HG02763 (cell line): ENCODE measurements at regions not wholly inside any gene's neighbourhood (a gene's known extent, or its start where the extent isn't known, plus 50 kb on each side); places are given as distances from the start of the nearest gene placed in this dataset.

Source experiments
- ATAC-seq: cut with Tn5 transposase; IDR thresholded peaks from one replicate; pipeline ENCODE4 v1.9.1; 2021; ENCODE audit warnings: mild to moderate bottlenecking, moderate library complexity; ENCODE audit not compliant: unreplicated experiment

DNA sequence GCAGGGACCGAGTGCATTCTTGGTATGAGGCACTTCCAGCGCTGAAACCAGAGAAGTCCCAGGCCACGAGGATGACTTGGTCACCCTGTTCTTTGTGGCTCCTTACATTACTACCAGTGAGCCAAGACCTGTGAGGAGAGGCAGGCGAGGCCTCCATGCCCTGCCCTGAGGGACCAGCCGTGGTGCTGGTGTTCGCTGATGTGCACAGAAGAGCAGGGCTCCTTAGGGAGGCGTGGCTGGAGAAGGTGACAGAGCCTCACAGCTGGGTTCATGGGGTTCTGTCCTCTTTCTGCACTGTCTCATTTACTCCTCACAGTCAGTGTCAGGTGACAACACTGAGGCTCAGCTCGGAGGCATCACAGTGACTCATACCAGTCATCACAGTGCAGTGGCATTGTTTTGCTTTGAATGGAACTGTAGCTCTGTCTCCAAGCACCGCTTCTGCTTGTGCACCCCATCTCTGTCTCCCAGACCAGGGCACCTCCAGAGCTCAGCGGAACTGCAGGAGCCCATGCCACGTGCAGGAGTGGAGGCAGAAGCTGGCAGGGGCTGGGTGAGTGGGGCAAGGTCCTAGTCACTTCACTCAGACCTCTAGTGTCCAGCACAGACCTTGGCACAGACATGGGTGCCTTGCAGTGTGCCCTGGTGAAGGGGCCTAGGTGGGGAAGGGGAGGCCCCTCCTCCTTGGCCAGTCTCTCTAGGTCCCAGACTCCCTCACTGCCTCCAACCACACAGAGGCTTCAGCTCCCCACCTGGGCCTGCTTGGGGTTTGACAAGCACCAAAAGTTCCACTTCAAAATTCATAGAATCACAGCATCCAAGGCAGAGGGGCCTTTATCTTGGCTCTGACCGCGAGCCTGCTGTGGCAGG is 310.9 kb downstream of the MATN1 start:
- no peak for ATAC-seq

DNA sequence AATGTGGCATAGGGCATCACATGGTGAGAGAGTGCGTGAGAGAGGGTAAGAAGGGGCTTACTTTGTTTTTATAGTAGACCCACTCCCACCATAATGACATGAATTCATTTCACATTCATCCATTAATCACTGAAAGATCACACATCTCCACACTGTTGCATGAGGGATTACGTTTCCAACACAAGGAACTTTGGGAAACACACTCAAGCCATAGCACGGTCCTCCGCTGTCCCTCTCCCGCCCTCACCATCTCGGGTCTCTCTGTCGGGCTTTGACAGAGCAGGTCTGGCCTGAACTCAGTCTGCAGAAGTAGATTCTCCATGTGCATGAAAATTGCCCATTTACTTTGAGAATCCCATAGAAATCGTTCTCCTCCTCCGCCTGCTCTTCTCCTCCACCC is 312.2 kb downstream of the MATN1 start:
- no peak for ATAC-seq

DNA sequence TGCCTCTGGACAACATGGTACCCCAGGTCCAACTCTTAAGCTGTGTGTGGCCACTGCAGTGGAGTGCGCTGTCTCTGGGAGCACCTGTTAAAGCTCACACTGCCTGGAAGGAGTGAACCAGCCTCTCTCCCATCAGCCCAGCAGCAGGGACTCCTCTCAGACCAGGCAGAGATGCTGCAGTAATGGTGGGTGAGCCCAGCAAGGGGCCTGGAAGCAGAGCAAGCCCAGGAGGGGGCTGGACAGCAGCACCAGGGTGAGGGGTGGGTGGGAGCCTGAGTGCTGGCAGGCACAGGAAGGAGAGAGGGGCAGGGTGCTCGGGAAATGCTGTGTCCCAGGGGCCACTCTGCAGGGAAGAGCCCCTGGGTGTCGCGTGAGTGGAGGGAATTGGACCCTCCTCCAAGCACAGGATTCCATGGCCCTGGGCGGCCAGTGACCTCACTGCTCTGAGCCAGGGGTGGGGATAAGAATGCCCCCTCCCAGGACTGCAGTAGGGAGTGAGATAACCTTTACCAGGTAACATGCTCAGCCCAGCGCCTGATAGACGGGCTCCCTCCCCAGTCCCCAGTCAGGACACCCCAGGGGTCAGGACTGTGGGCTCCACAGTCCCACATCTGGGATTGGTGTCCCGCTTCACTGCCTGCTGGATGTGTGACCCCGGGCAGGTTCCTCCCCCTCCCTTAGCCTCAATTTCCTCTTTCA is 313.1 kb downstream of the MATN1 start:
- no peak for ATAC-seq

DNA sequence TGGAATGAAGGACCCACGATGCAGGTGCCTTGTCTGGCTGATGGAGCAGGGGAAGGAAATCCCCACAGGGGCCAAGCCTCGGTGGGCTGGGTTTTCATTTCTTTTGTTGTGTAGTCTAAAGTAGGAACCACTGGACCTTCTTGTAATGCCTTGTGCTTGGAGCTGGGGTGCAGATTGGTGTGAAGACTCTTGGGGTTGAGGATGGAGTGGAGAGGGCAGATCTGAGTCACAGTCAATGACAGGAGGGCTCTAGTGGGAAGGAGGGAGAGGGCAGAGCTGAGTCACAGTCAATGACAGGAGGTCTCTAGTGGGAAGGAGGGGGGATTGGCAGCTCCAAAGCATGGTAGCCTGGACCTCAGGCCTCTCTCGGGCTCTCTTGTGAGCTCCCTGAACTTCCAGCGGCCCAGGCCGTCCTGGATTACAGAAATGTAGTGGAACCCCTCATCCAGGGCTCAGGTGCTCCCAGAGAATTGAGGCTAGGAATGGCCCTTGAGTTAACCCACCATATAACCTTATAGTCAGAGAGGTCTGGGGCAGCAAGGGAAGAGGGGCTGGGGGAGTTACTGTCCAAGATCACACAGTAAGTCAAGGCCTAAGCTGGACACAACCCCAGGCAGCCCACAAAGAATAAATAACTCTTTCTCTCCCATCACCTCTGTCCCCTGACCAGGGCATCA is 313.8 kb downstream of the MATN1 start:
- no peak for ATAC-seq

DNA sequence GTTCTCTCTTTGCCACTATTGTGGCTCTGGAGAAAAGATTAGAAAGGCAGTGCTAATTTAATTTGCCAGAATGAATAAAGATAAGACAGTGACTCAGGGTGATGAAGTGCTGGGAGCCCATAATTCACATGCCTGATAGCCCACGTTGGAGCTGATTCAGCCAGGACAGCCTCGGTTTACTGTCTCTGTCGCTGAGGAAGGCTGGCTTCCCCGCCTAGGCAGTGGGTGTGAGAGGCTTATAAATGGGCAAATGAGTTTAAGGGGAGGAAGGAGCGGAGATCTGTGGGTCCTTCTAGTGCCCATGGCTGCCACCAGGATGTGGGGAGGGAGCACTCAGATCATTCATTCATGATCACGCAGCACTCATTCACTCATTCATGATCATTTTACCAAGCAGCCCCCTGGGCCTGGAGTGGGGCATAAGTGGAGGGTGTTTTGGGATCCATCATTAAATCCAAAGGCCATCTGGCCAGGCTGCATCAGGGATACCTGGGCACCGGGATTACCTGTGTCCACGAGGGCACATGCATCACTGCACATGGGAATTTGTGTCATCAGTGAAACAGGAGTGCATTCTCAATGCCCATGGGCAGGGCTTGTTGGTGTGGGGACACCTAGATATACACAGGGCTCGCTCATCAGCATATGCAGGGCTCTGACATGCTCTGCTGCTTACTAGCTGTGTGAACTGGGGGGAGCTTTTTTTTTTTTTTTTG is 315.4 kb downstream of the MATN1 start:
- ATAC-seq = no peak

DNA sequence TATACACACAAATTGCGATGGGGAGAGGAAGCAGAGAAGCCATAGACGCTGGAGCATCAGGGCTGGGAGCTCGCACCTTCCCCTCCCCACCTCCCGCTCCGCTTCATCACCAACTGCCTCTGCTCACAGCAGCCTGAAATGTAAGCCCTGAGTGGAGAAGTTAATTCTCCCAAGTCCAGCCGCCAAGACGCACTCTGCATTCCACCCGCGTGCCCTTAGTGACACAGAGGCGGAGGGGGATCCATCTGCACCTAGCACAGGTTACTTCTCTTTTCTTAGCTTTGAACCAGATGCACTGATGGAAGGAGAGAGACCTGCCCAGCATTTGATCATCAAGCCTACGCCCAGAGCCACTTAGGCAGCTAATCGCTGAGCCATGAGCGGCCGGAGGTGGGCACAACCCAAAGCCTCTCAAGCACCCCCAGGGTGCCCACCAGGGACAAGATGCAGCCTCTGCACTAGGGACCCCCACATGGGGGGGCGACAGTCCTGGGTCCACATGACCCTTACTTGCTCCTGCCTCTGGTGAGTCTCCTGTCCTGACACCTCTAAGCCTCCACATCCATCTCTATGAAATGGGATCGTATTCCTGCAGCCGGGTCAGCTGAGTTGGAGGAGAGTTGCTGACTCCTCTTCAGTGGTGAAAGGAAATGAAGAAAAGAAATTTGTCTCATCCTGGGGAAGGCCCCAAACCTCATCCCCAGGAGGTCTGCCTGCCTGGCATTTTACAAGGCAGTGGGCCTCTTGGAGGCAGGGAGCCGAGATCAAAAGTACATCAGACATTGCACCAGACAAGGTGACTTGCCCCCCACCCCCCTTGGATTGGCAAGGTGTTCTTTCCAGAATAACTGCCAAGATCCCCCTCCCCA is 316.2 kb downstream of the MATN1 start:
- ATAC-seq = no peak

DNA sequence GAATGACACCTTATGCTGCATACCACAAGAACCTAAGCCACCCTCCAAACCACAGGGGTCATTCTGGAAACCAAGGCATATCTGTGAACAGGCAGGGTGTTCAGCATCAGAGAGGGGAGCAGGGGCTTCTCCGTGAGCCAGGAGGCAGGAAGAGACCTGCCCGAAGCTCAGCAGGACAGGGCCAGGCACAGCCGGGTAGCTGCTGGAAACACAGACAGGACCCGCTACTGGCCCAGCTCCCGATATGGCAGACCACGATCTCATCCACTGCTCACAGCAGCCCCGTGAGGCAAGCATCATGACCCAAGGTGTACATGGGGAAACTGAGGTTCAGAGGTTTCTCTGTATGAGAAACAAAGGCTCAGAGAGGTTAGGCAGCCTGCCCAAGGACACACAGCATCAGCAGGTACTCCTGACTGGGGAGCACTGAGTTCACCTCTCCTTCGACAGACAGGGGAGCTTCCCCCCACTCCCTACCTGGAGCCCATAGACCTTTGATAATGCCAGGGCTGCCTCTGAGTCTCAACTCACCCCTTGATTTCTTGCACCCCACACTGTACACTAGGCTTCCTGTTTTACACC is 317.7 kb downstream of the MATN1 start:
- ATAC-seq = no peak

DNA sequence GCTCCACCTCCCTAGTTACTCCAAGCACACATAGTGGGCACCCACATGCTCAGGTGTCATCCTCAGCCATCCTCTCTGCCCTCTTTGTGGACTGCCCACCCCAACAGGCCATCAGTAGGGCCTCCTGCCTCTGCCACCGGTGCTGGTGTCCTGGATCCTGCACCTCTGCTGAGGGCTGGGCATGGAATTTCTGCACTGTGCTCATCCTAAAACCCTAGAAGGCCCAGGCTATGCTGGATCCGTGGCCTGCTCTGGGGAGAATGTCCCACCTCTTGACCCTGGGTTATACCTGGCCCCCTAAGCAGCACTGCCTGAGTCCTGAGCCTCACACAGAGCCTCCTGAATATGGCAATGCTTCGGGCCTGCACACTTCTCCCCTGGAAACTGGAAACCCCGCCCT is 318.3 kb downstream of the MATN1 start:
- ATAC-seq = no peak

DNA sequence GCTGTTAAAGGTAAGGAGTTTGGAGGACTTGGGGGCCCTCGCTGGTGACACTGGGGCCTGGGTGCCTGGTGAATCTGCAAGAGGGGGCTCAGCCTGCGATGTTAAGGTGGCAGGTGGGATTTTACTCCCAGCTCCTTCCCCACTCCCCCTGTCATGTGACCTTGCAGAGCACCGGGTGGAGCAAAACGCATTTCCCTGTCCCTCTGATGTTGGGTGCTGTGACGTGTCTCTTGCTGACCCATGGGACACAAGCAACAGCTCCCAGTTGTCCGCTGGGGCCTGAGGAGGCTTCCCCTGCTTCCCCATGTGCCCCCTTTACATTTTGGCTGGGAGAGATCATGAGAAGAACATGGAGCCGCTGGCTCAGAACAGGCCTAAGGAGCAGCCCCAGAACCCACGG is 319.0 kb downstream of the MATN1 start:
- no peak for ATAC-seq

DNA sequence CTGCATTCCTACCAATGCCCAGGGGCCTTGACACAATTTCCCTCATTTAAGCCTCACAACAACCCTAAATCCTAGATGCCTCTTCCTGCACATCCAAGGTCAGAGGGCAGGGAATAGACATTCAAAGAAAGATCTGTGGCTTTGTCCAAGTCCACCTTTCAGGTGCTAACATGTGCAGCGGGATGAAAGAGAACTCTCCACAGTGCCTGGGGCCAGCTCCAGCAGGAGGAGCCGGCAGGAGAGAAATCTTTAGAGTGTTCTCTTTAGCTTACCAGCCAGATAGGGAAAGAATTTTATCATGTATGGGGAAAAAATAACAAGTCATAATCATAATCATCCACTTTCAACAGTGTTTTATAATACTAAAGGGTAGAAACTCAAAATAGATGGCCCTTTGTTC is 319.7 kb downstream of the MATN1 start:
- ATAC-seq = no peak

DNA sequence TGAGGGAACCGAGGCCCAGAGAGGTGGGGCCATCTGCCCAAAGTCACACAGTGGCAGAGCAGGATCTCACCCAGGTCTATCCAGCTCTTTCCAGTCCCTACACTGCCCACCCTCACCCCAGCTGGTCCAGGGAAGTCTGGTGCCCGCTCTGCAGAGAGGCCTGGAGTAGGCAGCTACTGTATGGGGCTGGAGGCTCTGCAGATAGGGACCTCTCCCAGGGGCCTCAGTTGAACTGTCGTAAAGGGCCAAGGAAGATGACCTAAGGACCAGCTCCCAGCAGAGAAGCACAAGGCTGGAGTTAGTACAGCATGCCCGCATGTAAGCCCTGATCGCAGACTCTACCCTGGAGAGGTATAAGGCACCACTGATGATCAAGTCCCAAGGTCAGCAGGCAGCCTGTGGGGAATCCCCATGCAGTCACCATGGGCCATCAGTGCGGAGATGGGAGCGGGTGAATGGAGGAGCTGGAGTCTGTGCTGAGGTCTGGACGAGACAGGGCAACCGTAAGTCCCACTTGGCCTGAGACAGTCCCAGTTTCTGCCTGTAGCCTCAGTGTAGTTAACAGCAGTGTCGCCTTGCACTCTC is 320.2 kb downstream of the MATN1 start:
- ATAC-seq = no peak

DNA sequence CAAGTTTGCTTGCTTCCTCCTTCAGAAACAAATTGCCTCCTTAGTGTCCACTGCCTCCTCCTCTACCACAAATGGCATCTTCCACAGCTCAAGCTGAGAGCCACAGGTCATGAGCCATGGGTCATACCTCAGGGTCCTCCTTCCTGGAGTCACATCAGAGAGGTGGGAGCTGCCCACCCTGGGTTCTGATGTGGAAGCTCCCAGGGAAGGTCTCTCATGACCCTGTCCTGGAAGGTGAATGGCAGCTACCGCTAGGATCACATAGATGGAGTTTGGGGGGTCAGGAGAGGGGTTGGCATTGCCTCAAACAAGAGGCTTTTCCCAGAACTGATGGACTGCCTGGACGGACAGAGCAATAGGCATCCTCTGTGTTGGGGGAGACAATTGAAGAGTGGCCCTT is 321.4 kb downstream of the MATN1 start:
- no peak for ATAC-seq

DNA sequence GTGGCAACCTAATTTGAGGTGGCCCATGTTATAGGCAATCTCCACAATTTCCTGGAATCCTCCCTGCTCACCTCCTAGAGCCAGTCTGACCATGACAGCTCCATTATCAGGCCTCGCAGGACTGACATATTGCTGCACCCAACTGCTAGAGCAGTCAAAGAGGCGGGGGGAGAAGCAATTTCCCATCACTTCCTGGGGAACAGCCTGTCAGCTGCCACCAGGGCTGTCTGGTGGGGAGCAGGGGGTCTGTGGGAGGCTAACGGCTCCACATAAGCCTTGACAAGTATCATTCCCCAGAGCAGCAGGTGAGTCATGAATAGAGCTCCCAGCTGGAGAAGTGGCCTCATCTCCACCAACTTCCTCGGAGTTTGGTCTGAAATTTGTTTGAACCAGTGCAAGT is 322.9 kb downstream of the MATN1 start:
- ATAC-seq = no peak

DNA sequence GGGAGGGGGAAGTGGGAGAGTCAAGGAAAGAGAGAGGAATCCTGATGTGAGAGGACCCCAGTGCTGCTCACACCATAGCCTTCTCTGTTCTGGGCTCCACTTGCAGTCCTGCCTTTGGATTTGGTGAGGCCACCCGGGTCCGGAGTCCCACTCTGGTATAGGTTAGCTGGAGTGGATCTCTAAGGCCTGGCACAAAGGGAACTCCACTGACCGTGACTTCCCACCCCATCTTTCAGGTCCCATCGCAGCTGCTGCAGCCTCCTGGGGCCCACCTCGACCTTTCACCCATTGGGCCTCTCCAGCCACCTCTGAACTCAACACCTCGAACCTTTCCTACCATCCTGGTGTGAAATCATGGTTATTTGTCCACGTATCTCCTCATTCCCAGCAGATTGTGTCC is 324.4 kb downstream of the MATN1 start:
- no peak for ATAC-seq

DNA sequence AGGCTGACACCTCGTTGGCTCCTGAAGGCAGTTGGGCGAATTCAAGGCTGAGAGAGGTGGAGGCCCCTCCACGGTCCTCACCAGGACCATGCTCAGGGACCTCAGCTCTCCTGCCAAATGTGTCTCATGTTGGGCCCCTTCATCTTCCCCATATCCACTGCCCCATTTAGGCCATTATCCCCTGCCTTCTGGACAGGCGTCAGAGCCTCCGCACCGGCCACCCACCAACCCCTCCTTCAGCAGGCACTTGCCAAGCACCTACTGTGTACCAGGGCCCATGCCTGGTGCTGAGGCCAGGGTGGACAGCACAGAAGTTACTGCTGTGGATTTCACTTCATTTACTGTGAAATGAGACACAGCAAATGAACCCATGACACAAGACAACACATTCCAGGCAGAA is 325.8 kb downstream of the MATN1 start:
- ATAC-seq = no peak

DNA sequence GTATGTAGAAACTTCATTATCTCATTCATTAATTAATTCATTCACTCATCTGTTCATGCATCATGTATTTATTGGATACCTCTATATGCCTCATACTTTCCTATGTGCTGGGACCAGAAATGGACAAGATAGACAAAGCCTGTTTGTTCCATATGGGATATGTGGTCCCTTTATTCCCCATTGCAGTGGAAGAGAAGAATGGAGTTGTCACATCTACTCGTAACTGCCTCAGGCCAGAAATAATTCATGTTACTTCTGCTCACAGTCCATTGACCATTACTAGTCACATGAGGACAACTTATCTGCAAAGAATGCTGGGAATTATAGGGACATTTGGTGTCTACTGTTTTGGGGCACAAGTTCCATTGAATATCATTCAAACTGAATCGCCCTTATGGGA is 327.8 kb downstream of the MATN1 start:
- ATAC-seq = no peak

DNA sequence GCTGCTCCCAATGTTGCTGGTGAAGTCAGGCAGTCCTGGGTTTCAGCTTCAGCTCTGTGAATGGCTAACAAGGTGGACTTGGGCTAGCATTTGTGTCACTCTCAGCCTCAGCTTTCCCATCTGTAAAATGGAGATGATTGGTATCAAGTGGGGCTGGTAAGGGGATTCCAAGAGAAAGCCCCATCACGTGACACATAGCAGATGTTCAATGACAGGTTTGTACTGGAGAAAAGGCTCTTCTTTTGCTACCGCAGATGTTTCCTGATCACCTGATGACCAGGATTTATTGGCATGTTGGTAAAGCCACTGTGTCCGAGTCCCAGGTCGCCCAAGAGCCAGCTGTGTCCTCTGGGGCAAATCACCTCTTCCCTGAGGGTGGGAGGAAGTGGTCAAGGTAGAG is 335.0 kb downstream of the MATN1 start:
- ATAC-seq = no peak

DNA sequence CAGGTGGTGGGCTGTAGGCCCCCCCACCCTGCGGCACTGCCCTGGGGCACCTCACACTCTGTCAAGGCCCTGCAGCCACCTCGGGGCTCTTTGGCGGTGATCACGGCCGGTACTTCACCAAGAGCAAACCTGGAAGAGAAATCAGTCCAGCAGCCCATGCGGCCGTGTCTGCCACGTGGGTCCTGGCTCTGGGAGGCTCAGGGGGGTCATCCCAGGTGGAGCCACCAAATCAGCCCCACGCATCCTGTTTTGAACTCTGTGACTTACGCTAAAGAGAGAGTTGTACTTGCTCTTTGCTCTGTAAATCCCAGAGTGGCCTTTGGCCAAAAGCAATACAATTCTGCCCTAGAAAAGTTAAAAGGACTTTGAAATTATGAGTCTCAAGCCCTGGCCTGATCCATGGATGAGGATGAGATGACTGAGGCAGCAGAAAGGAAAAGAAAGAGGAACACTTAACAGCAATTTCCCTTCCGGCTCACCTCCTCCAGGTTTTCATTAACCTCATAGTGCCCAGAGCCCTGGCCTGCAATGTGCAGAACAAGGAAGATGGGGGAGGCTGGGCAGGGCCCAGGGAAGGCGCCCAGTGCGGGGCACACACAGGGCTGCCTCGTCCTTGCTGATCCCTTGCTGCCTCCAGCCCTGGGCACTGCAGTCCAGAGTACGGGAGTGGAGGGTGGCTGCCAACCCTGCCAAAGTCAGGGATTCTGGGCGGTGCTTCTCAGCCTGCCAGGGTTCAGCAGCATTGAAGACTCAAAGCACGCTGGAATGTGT is 337.0 kb downstream of the MATN1 start:
- no peak for ATAC-seq
